ENCODE measurements at regions not wholly inside any gene's neighbourhood (a gene's known extent, or its start where the extent isn't known, plus 50 kb on each side); places are given as distances from the start of the nearest gene placed in this dataset.
A peak's percentile ranks its signal among the peaks of the same experiment; 100 is the strongest.

- DNase-seq, result no peak
Measured at GRCh38 chr22:25351631-25352293, 132.3 kb downstream of the CRYBB2 start.

GRCh38 chr22:25352294-25352680 is 132.8 kb downstream of the CRYBB2 start:
- DNase-seq, result no peak

GRCh38 chr22:25353516-25354445 is 134.3 kb downstream of the CRYBB2 start:
- no peak for DNase-seq

GRCh38 chr22:25354456-25354855 is 135.0 kb downstream of the CRYBB2 start:
- DNase-seq, result no peak

- no peak for DNase-seq
Measured at GRCh38 chr22:25357132-25357455, 137.7 kb downstream of the CRYBB2 start.

GRCh38 chr22:25357606-25358420 is 138.4 kb downstream of the CRYBB2 start:
- DNase-seq, result no peak

- no peak for DNase-seq
Measured at GRCh38 chr22:25358421-25359170, 139.2 kb downstream of the CRYBB2 start.

- DNase-seq, result no peak
Measured at GRCh38 chr22:25359601-25360261, 140.3 kb downstream of the CRYBB2 start.

GRCh38 chr22:25360411-25360810 is 141.0 kb downstream of the CRYBB2 start:
- no peak for DNase-seq

GRCh38 chr22:25360891-25361645 is 141.6 kb downstream of the CRYBB2 start:
- no peak for DNase-seq

- no peak for DNase-seq
Measured at GRCh38 chr22:25361899-25362214, 142.4 kb downstream of the CRYBB2 start.

GRCh38 chr22:25362215-25362882 is 142.9 kb downstream of the CRYBB2 start:
- DNase-seq, result peak; percentile 18 to 73 (median 51)

GRCh38 chr22:25362883-25363240 is 143.4 kb downstream of the CRYBB2 start:
- no peak for DNase-seq

GRCh38 chr22:25363474-25363873 is 144.0 kb downstream of the CRYBB2 start:
- DNase-seq, result no peak

- no peak for DNase-seq
Measured at GRCh38 chr22:25364281-25364680, 144.8 kb downstream of the CRYBB2 start.

GRCh38 chr22:25364736-25365241 is 145.3 kb downstream of the CRYBB2 start:
- DNase-seq, result no peak

- DNase-seq, result no peak
Measured at GRCh38 chr22:25365491-25366261, 146.2 kb downstream of the CRYBB2 start.

- DNase-seq, result no peak
Measured at GRCh38 chr22:25366408-25366807, 147.0 kb downstream of the CRYBB2 start.

GRCh38 chr22:25366876-25367466 is 147.5 kb downstream of the CRYBB2 start:
- DNase-seq, result no peak

- no peak for DNase-seq
Measured at GRCh38 chr22:25367756-25368155, 148.3 kb downstream of the CRYBB2 start.
